Tibial nerve (tissue), 4 donors: ENCODE measurements at regions not wholly inside any gene's neighbourhood (a gene's known extent, or its start where the extent isn't known, plus 50 kb on each side); places are given as distances from the start of the nearest gene placed in this dataset.

Experiments used
- DNase-seq, 2 donors: peaks; one replicate each; pipeline ENCODE4 v3.0.0-alpha.2; 2019; ENCODE audit warnings: low spot score in 2 of 2
- H3K27ac ChIP-seq, 4 donors: fragments of 200-600 bp; sonication (generic) in 3 of 4; one replicate each; pipeline ENCODE4 v1.5.1; 2017 to 2019; ENCODE audit warnings: mild to moderate bottlenecking in 1 of 4
- H3K27me3 ChIP-seq, 2 donors: fragments of 200-600 bp; sonication (generic) in 1 of 2; one replicate each; pipeline versions ENCODE4 v1.5.1 to v1.6.0; 2017 to 2019
- H3K36me3 ChIP-seq, 3 donors: fragments of 200-600 bp; sonication (generic); one replicate each; pipeline ENCODE4 v1.5.1; 2018 to 2019
- H3K4me1 ChIP-seq, 4 donors: fragments of 200-600 bp; sonication (generic) in 3 of 4; one replicate each; pipeline ENCODE4 v1.5.1; 2017 to 2019
- H3K4me3 ChIP-seq, 4 donors: fragments of 200-600 bp; sonication (generic) in 3 of 4; one replicate each; pipeline ENCODE4 v1.5.1; 2017 to 2019; ENCODE audit warnings: mild to moderate bottlenecking in 1 of 4, moderate library complexity in 1 of 4
- H3K9me3 ChIP-seq, 4 donors: fragments of 200-600 bp; sonication (generic) in 3 of 4; one replicate each; pipeline ENCODE4 v1.5.1; 2017 to 2019
- EP300 ChIP-seq, 2 donors: sonication (generic); formaldehyde crosslinking; IDR thresholded peaks; one replicate each; pipeline ENCODE4 v1.6.1; 2017; ENCODE audit warnings: antibody characterized with exemption in 2 of 2, mild to moderate bottlenecking in 1 of 2
- POLR2A ChIP-seq, 2 donors: fragments of 450-650 bp; IDR thresholded peaks; one replicate each; pipeline ENCODE4 v1.6.1; 2017; ENCODE audit warnings: antibody characterized with exemption in 2 of 2, mild to moderate bottlenecking in 2 of 2, moderate library complexity in 2 of 2
- WGBS, 2 donors: methylation state at CpG; one replicate each; pipeline ENCODE4 v1.1.5; 2018; 5-methylcytosine and 5-hydroxymethylcytosine counted together
- TF ChIP-seq, protein P1 (sequence below), 5 experiments: fragments of 200-600 bp in 3 of 5; fragments of 450-650 bp in 2 of 5; sonication (generic) in 3 of 5; IDR thresholded peaks; one replicate each; pipeline ENCODE4 v1.5.1; 2016 to 2019; ENCODE audit warnings: antibody characterized with exemption in 5 of 5, mild to moderate bottlenecking in 3 of 5, moderate library complexity in 2 of 5

DNA sequence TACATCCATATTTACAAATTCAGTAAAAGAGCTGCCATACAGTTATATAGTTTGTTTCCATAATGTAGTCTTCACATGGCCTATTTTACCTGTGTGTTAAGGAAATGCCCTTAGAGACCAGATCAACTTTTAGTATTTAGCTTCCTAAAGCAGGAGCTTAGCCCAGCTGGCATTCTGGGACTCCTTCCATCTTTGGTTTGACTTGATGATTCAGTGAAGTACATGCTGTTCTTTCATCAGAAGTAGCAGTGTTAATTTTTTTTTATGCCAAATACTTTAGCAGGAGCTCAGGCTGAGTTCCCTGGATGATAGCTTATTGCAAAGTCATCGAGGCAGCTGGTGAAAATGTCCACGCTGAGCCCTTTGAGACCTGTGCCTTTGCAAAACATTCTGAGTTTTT is 101.0 kb downstream of the FOXG1 start:
- no peak for DNase-seq
- Histone ChIP-seq H3K27me3 (no peaks in the 10 kb centered on the region), H3K4me3 (no peak overlapping the region), H3K4me1 (no peaks in the 10 kb centered on the region), H3K27ac (no peak overlapping the region), H3K36me3 (no peaks in the 10 kb centered on the region), H3K9me3 (no peaks in the 10 kb centered on the region)
- WGBS, 2 donors, result 69 to 75% methylated on average over 2 of the region's 2 CpGs
- no peak for TF ChIP-seq EP300 (IDR thresholded peaks at IDR 0.05)
- no peak for TF ChIP-seq POLR2A (IDR thresholded peaks at IDR 0.05)
- TF ChIP-seq, protein P1, sequence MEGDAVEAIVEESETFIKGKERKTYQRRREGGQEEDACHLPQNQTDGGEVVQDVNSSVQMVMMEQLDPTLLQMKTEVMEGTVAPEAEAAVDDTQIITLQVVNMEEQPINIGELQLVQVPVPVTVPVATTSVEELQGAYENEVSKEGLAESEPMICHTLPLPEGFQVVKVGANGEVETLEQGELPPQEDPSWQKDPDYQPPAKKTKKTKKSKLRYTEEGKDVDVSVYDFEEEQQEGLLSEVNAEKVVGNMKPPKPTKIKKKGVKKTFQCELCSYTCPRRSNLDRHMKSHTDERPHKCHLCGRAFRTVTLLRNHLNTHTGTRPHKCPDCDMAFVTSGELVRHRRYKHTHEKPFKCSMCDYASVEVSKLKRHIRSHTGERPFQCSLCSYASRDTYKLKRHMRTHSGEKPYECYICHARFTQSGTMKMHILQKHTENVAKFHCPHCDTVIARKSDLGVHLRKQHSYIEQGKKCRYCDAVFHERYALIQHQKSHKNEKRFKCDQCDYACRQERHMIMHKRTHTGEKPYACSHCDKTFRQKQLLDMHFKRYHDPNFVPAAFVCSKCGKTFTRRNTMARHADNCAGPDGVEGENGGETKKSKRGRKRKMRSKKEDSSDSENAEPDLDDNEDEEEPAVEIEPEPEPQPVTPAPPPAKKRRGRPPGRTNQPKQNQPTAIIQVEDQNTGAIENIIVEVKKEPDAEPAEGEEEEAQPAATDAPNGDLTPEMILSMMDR (IDR thresholded peaks at IDR 0.05), result no peak

DNA sequence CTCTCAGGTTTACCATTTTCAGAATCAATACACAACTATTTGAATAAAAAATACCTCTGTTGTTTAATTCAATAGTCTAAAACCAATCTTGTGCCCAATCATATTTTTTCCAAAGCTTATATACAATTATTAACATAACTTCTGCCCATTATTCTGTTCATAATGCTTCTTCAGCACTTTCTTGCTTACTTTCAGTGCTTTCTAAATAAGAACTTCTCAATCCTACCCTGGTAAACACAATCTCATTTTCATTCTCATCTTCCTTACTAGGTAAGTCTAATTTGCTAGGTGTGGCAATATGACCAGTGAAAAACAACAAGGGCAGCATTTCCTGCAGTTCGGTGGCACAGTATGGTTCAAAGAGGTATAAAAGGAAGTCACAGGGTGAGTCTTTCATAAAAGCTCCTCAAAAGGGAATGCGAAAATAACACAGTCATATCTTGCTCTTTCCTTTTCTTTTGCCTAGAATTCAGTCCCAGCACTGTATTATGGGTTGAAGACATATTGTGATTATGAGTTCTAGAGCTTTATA is 103.5 kb downstream of the FOXG1 start:
- no peaks in the 10 kb centered on the region for H3K4me1 ChIP-seq
- TF ChIP-seq EP300 (IDR thresholded peaks at IDR 0.05) (no peak), POLR2A (IDR thresholded peaks at IDR 0.05) (no peak)
- TF ChIP-seq, protein P1 (IDR thresholded peaks at IDR 0.05), result no peak
- no peak overlapping the region for H3K4me3 ChIP-seq
- H3K9me3 ChIP-seq, result no peaks in the 10 kb centered on the region
- no peaks in the 10 kb centered on the region for H3K27me3 ChIP-seq
- H3K27ac ChIP-seq, result no peak overlapping the region
- 62 to 70% methylated on average over 2 of the region's 2 CpGs for WGBS, 2 donors
- DNase-seq, result no peak
- H3K36me3 ChIP-seq, result no peaks in the 10 kb centered on the region

- DNase-seq, result no peak
- no peak overlapping the region for H3K4me3 ChIP-seq
- H3K4me1 ChIP-seq, result no peaks in the 10 kb centered on the region
- no peak overlapping the region for H3K27ac ChIP-seq
- TF ChIP-seq, protein P1 (IDR thresholded peaks at IDR 0.05), result no peak
- TF ChIP-seq EP300 (IDR thresholded peaks at IDR 0.05), result no peak
- no peak for TF ChIP-seq POLR2A (IDR thresholded peaks at IDR 0.05)
- WGBS, 2 donors, result 47 to 52% methylated on average over 3 of the region's 3 CpGs
- no peaks in the 10 kb centered on the region for H3K36me3 ChIP-seq
- H3K27me3 ChIP-seq, result no peaks in the 10 kb centered on the region
- no peaks in the 10 kb centered on the region for H3K9me3 ChIP-seq
These were observed 109.5 kb downstream of the FOXG1 start for GRCh38 chr14:28875934-28876571.

DNA sequence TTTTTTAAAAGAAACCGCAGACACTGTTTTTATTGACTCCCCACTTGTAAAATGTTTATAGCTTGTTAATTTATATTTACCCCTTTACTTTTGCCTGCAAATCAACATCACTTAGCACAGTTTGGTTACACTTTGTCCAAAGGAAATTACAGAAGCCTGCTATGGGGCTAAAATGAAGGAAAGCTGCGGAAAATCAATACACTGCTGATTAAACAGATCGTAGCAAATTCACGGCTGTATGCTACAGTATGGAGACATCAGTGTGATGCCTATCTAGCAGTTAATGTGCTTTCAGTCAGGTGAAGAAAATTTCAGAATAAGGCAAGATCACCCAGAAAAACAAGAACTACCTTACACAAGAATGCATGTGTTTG is 110.0 kb downstream of the FOXG1 start:
- DNase-seq, result no peak
- TF ChIP-seq EP300 (IDR thresholded peaks at IDR 0.05), result no peak
- 70 to 75% methylated on average over 4 of the region's 4 CpGs for WGBS, 2 donors
- no peaks in the 10 kb centered on the region for H3K4me1 ChIP-seq
- no peaks in the 10 kb centered on the region for H3K27me3 ChIP-seq
- no peaks in the 10 kb centered on the region for H3K36me3 ChIP-seq
- no peaks in the 10 kb centered on the region for H3K9me3 ChIP-seq
- H3K27ac ChIP-seq, result no peak overlapping the region
- no peak overlapping the region for H3K4me3 ChIP-seq

DNA sequence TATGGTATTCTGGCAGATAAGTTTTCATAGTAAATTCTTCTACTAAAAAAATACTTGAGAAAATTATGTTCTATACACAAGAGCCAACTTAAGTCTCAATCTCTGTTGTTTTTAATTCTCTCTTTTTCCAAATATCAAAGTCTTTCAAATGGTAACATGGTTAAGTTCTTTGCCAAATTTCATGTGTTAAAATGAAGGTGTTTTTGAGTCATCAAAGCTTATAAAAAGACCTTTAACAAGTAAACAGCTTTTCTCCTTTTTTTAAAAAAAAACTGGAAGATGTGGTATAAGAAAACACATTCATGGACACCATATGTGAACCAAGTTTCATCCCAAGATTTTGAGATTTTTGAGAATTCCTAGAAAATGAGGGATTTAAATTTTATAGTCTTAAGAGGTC is 111.3 kb downstream of the FOXG1 start:
- Histone ChIP-seq H3K9me3 (no peaks in the 10 kb centered on the region), H3K36me3 (no peaks in the 10 kb centered on the region), H3K4me1 (no peaks in the 10 kb centered on the region), H3K27me3 (no peaks in the 10 kb centered on the region), H3K4me3 (no peak overlapping the region), H3K27ac (no peak overlapping the region)
- DNase-seq, result no peak
- no peak for TF ChIP-seq POLR2A (IDR thresholded peaks at IDR 0.05)
- no peak for TF ChIP-seq EP300 (IDR thresholded peaks at IDR 0.05)
- TF ChIP-seq, protein P1 (IDR thresholded peaks at IDR 0.05), result no peak
